ENCODE measurements at regions not wholly inside any gene's neighbourhood (a gene's known extent, or its start where the extent isn't known, plus 50 kb on each side); places are given as distances from the start of the nearest gene placed in this dataset.
"Not testable (repeated sequence)": the region's sequence is repeated elsewhere in the genome, so short reads cannot be mapped to it uniquely, and the experiment has no call there.

- DNase-seq (ENCODE audit: low spot score in 2 of 2) (no peak), FAIRE-seq (no peak)
Observed at GRCh38 chr3:161890147-161890625, 393.6 kb downstream of the OTOL1 start.

GRCh38 chr3:161893972-161894371 lies 397.4 kb downstream of the OTOL1 start:
- DNase-seq (ENCODE audit: low spot score in 2 of 2) (no peak), FAIRE-seq (no peak)

GRCh38 chr3:161894657-161895056 lies 398.0 kb downstream of the OTOL1 start:
- no peak for DNase-seq (ENCODE audit: low spot score in 2 of 2)
- FAIRE-seq, result no peak

- DNase-seq (ENCODE audit: low spot score in 2 of 2) (no peak), FAIRE-seq (no peak)
Observed at GRCh38 chr3:161905520-161906132, 409.0 kb downstream of the OTOL1 start.

- DNase-seq (ENCODE audit: low spot score in 2 of 2) (no peak), FAIRE-seq (no peak)
Observed at GRCh38 chr3:161913786-161914389, 417.3 kb downstream of the OTOL1 start.

DNA sequence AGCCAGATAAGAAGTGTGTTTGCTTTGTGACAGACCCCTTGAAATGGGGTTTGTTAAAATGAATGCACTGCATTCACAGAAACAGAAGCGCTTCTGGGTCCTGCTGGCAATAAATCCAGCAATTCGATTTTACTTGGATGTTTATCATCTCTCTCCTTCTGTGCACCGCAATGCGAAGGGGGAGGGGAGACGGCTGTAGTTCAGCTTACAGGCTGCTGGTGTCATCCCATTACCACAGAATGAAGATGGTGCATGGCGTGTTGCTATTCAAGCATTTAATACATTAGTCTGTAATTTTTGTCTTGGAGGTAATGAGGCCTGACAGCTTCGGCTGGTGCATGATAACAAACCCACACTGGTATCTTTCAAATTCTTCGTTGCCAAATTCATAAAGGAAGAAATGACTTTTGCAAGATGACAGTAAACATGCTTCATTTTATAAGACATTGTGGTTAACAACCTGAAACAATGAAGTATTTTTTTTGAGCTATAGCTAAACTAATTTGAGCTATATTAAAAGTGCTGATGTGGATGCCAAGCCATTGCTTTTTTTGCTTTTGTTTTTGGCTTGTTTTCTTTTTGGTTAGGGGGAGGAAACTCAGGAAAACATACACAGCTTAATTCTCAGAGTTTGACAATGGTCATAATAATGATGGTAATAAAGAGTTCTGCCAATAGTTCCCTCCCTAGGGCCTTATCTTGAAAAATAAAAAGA lies 418.3 kb downstream of the OTOL1 start:
- no peak for FAIRE-seq
- DNase-seq (ENCODE audit: low spot score in 2 of 2), result peak; percentile 4 to 5

DNA sequence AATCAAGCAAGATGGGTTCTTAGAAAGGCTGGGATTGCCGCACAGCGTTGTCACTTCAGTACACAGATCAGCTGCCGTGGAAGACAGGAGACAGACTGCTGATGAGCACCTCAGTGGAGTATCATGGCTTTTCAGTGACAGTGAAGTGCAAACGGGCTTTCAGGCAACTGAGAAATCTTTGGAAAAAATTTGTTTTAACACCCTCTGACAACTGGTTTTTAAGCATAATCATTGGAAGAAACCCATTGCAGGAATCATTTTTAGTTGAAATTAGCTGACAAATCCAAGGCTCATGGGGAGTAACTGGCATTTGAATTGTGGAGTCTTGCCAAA lies 418.8 kb downstream of the OTOL1 start:
- DNase-seq (ENCODE audit: low spot score in 2 of 2) (no peak), FAIRE-seq (no peak)

DNA sequence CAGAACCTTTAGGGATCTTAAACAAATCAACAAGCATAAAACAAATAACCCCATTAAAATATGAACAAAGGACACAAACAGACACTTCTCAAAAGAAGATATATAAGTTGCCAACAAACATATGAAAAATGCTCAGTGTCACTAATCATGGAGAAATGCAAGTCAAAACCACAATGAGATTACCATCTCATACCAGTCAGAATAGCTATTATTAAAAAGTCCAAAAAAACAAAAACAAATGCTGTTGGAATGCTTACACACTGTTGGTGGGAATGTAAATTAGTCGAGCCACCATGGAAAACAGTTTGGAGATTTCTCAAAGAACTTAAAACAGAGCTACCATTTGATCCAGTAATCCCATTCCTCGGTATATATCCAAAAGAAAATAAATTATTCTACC lies 423.6 kb downstream of the OTOL1 start:
- FAIRE-seq, result no peak
- no peak for DNase-seq (ENCODE audit: low spot score in 2 of 2)

DNA sequence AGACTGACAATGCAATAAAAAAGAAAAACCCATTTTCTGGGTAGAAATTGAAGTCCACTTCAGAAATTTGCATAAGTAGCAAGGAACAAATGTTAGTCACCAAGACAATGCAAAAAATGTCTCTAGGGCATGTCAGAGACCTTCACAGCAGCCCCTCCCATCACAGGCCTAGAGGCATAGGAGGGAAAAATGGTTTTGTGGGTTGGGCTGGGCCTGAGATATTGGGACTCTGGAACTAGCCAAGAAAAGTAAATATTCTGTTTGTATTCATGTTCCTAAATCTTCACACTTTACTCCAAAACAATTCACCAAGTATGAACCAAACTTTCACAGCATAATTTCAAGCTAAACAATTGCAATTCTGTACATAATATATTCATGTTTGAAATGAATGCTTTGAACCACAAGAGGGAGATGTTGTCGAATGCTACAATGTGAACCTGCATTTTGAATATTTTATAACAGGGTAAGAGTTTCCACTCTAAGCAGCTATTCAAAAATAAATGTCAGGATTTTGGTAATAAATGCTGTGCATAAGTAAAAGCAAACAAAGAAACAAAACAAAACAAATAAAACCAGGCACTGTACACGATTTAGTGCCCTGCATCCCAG lies 429.2 kb downstream of the OTOL1 start:
- DNase-seq (ENCODE audit: low spot score in 2 of 2) (no peak), FAIRE-seq (no peak)

GRCh38 chr3:161927131-161927530 lies 430.5 kb downstream of the OTOL1 start:
- no peak for DNase-seq (ENCODE audit: low spot score in 2 of 2)
- no peak for FAIRE-seq

DNA sequence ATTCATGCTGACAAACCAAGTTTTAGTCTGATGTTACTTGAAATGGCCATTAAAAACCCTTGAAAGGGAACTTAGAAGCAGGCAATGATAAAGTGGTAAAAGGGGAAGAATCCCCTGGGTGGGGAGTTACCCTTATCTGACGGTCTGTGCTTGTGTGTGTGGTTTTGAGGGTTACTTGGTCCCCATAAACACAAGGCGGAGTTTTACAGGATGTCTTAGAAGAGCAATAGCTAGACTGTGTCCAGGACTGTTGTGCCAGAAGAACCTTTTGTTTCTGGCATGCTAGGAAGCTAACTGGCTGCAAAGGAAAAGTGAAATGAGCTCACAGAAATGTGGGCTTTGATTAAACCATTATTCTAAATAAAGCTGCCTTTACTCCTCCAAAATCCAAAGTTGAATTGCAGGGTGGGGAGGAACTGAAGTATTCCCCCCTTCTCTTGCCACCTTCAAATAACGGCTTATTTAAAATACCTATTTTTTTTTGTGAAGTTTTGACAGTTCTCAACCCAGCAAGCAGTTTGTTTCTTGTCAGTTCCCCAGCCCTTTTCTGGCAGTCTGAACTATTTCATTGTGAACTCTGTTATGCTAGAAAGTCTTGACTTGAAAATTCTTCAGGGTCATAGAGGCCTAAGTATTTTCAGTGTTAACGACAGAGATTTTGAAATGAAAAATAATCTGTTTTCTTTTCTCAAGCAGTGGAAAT lies 443.5 kb downstream of the OTOL1 start:
- no peak for FAIRE-seq
- DNase-seq (ENCODE audit: low spot score in 2 of 2), result no peak

DNA sequence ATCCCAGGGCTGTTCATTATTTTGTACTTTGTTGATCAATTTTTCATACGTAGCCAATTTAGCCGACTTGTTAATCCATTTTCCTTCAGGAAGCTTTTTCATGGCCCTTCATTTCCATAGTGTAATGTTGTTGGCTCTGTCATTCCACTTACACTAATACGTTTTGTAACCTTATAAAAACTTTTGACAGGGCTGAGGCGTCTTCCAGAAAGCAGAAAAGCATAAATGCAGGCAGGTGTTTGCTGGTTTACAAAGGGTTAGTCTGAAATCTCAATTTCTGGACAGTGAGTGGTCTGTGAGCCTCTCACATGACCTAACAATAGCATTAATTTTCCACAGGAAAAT lies 444.0 kb downstream of the OTOL1 start:
- FAIRE-seq (no peak), DNase-seq (ENCODE audit: low spot score in 2 of 2) (no peak)

GRCh38 chr3:161941891-161942290 lies 445.3 kb downstream of the OTOL1 start:
- DNase-seq (ENCODE audit: low spot score in 2 of 2), result no peak
- no peak for FAIRE-seq

GRCh38 chr3:161943801-161944345 lies 447.3 kb downstream of the OTOL1 start:
- FAIRE-seq; DNase-seq (ENCODE audit: low spot score in 2 of 2): not testable (repeated sequence)

DNA sequence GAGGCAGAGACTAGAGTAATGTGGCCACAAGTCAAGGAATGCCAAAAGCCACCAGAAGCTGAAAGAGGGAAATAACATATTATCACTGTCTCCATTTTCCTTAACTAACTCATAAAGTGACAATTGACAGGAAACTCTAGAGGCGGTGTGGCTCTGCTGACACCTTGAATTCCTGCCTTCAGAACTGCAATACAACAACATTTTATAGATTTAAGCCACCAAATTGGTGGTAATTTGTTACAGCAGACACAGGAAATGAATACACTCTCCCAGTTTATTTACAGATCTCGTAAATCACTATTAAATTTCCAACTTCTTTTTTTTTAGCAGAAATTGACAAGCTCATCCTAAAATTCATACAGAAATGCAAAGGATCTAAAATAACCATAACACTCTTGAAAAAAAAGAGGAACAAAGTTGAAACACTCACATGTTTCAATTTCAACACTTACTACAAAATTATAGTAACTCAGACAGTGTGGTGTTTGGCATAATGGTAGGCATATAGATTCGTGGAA lies 449.9 kb downstream of the OTOL1 start:
- DNase-seq (ENCODE audit: low spot score in 2 of 2) (no peak), FAIRE-seq (no peak)

GRCh38 chr3:161950318-161950868 lies 453.8 kb downstream of the OTOL1 start:
- no peak for FAIRE-seq
- DNase-seq (ENCODE audit: low spot score in 2 of 2), result no peak

DNA sequence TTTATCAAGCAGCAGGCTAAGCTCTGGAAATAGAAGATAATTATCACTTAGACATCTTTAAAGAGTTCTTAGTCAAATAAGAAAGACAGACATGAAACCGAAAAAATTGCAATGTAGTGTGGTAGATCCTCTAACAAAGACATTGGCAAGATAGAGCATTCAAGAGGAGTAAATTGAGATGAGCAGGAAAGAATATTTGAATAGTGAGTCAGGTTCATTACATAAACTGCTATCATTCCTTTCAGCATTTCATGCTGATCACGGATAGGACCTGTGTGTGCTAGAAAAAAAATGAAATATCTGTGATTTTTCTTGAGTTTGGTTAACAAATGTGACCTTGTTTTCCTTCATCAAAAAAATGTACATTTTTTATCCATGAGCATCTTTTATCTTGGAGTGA lies 460.9 kb downstream of the OTOL1 start:
- no peak for FAIRE-seq
- no peak for DNase-seq (ENCODE audit: low spot score in 2 of 2)

DNA sequence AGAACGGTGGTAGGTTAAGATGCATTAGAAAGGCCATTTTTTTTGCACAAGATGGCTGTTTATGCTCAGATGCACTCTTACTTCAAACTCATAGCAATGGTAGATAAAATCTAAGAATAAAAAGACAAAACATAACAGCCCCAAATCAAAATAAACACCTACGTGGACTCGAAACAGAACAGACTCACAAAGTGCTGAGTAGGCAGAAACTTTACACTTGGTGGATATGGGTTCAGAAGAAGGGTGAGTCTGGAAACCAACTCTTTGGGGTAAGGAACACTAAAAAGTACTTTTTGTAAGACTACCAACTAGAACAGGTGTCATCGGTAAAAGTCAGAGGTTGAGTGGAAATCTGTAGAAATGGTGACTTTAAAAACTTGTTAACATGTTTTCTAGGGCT lies 468.2 kb downstream of the OTOL1 start:
- DNase-seq (ENCODE audit: low spot score in 2 of 2), result no peak

DNA sequence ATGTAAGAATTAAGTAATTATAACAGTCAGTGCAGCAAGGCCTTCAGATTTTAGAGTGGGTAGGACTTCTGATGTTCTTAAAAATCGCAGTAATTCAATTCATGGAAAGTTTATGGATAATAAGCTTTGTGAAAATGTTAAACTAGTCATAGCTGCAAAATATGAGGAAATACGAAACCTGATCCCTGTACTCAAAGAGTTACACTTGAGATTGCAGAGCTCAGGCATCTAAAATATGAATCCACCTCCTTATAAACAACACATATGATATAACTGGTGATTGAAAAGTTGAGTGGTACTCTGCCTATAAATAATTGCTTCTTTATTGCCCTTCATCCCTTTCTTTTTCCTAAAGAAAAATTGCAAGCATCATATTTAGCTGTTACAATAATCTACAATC lies 473.3 kb downstream of the OTOL1 start:
- FAIRE-seq (no peak), DNase-seq (ENCODE audit: low spot score in 2 of 2) (no peak)

More for the DNA sequence above, 468.2 kb downstream of the OTOL1 start:
- FAIRE-seq, result no peak

DNA sequence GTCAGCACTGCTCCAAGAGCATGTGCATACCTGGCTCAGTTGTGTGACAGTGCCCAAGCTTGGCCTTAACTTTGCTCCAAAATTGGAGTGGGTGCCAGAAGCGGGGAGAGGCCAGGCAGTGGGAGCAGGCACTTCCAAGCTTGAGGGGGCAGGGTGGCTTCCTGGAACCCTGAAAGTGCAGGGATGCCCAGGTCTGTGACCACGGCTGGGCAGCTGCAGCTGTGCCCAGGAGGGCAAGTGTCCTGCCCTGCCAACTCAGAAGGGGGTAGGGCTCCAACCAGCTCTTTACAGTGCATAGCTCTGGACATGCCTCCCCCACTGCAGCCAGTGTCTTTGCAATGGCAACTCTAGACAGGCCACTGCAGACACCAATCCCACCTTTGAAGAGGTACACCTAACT lies 478.6 kb downstream of the OTOL1 start:
- FAIRE-seq (no peak), DNase-seq (ENCODE audit: low spot score in 2 of 2) (no peak)

All from frontal cortex (tissue), 3 donors.